ENCODE measurements at regions not wholly inside any gene's neighbourhood (a gene's known extent, or its start where the extent isn't known, plus 50 kb on each side); places are given as distances from the start of the nearest gene placed in this dataset.
A peak's percentile ranks its signal among the peaks of the same experiment; 100 is the strongest.
"Not testable (repeated sequence)": the region's sequence is repeated elsewhere in the genome, so short reads cannot be mapped to it uniquely, and the experiment has no call there.

GRCh38 chr22:16681290-16681689 is 88.7 kb upstream of the CCT8L2 start:
- DNase-seq; H3K4me1 Mint-ChIP-seq; H3K4me3 Mint-ChIP-seq; H3K27ac ChIP-seq (ENCODE audit: low read depth, low read length); H3K36me3 Mint-ChIP-seq (ENCODE audit: low read depth); H3K9ac ChIP-seq (ENCODE audit: extremely low read depth, low read length, poor library complexity, severe bottlenecking); H3K4me1 ChIP-seq (ENCODE audit: control insufficient read depth, insufficient read depth, low read length); H3K36me3 ChIP-seq (ENCODE audit: control insufficient read depth, insufficient read depth, low read length); H3K27me3 Mint-ChIP-seq (ENCODE audit: insufficient read depth); H3K27me3 ChIP-seq (ENCODE audit: control insufficient read depth, insufficient read depth, low read length, poor library complexity, severe bottlenecking); H3K27ac Mint-ChIP-seq: not testable (repeated sequence)
- peaks cover 55% of the 10 kb centered on the region for H3K9me3 Mint-ChIP-seq
- H3K4me3 ChIP-seq (ENCODE audit: low read length) = peak overlapping the region; percentile 35
- no CpG with 5 or more reads among the region's 1 CpG for WGBS, 2 experiments (ENCODE audit: insufficient coverage in 1 of 2, insufficient read length in 1 of 2)
- peaks cover 45% of the 10 kb centered on the region for H3K9me3 ChIP-seq (ENCODE audit: control insufficient read depth, low read length)

- not testable (repeated sequence) for H3K4me1 ChIP-seq (ENCODE audit: control insufficient read depth, insufficient read depth, low read length); H3K27me3 ChIP-seq (ENCODE audit: control insufficient read depth, insufficient read depth, low read length, poor library complexity, severe bottlenecking); H3K36me3 Mint-ChIP-seq (ENCODE audit: low read depth); DNase-seq; H3K27me3 Mint-ChIP-seq (ENCODE audit: insufficient read depth); H3K4me3 ChIP-seq (ENCODE audit: low read length); H3K4me1 Mint-ChIP-seq; H3K27ac Mint-ChIP-seq; H3K9ac ChIP-seq (ENCODE audit: extremely low read depth, low read length, poor library complexity, severe bottlenecking); H3K27ac ChIP-seq (ENCODE audit: low read depth, low read length); H3K36me3 ChIP-seq (ENCODE audit: control insufficient read depth, insufficient read depth, low read length); H3K4me3 Mint-ChIP-seq
- 57% methylated on average over 3 of the region's 4 CpGs; no CpG with 5 or more reads in 1 of the 2 experiments for WGBS, 2 experiments (ENCODE audit: insufficient coverage in 1 of 2, insufficient read length in 1 of 2)
- peaks cover 44% of the 10 kb centered on the region for H3K9me3 ChIP-seq (ENCODE audit: control insufficient read depth, low read length)
- H3K9me3 Mint-ChIP-seq = peaks cover 53% of the 10 kb centered on the region
Observed at GRCh38 chr22:16680209-16680899, 87.7 kb upstream of the CCT8L2 start.

- not testable (repeated sequence) for H3K9ac ChIP-seq (ENCODE audit: extremely low read depth, low read length, poor library complexity, severe bottlenecking); H3K27ac Mint-ChIP-seq; H3K4me3 ChIP-seq (ENCODE audit: low read length); H3K4me3 Mint-ChIP-seq; H3K4me1 Mint-ChIP-seq; H3K4me1 ChIP-seq (ENCODE audit: control insufficient read depth, insufficient read depth, low read length); H3K36me3 Mint-ChIP-seq (ENCODE audit: low read depth); H3K27me3 Mint-ChIP-seq (ENCODE audit: insufficient read depth); DNase-seq; H3K36me3 ChIP-seq (ENCODE audit: control insufficient read depth, insufficient read depth, low read length); H3K27me3 ChIP-seq (ENCODE audit: control insufficient read depth, insufficient read depth, low read length, poor library complexity, severe bottlenecking); H3K27ac ChIP-seq (ENCODE audit: low read depth, low read length)
- peaks cover 44% of the 10 kb centered on the region for H3K9me3 ChIP-seq (ENCODE audit: control insufficient read depth, low read length)
- H3K9me3 Mint-ChIP-seq = peaks cover 54% of the 10 kb centered on the region
- WGBS, 2 experiments (ENCODE audit: insufficient coverage in 1 of 2, insufficient read length in 1 of 2) = 57 to 77% methylated on average over 2 to 3 of the region's 5 CpGs
Observed at GRCh38 chr22:16679191-16679834, 86.7 kb upstream of the CCT8L2 start.

GRCh38 chr22:16673433-16673832 is 80.8 kb upstream of the CCT8L2 start:
- H3K36me3 ChIP-seq (ENCODE audit: control insufficient read depth, insufficient read depth, low read length); H3K27ac Mint-ChIP-seq; H3K4me1 ChIP-seq (ENCODE audit: control insufficient read depth, insufficient read depth, low read length); H3K4me3 Mint-ChIP-seq; H3K4me3 ChIP-seq (ENCODE audit: low read length); H3K4me1 Mint-ChIP-seq; H3K27me3 ChIP-seq (ENCODE audit: control insufficient read depth, insufficient read depth, low read length, poor library complexity, severe bottlenecking); H3K27me3 Mint-ChIP-seq (ENCODE audit: insufficient read depth); H3K27ac ChIP-seq (ENCODE audit: low read depth, low read length); H3K36me3 Mint-ChIP-seq (ENCODE audit: low read depth); DNase-seq; H3K9ac ChIP-seq (ENCODE audit: extremely low read depth, low read length, poor library complexity, severe bottlenecking): not testable (repeated sequence)
- 31 to 54% methylated on average over 3 to 4 of the region's 5 CpGs for WGBS, 2 experiments (ENCODE audit: insufficient coverage in 1 of 2, insufficient read length in 1 of 2)
- peaks cover 64% of the 10 kb centered on the region for H3K9me3 Mint-ChIP-seq
- peaks cover 17% of the 10 kb centered on the region for H3K9me3 ChIP-seq (ENCODE audit: control insufficient read depth, low read length)

- not testable (repeated sequence) for H3K27me3 ChIP-seq (ENCODE audit: control insufficient read depth, insufficient read depth, low read length, poor library complexity, severe bottlenecking); H3K27me3 Mint-ChIP-seq (ENCODE audit: insufficient read depth); H3K27ac Mint-ChIP-seq; H3K27ac ChIP-seq (ENCODE audit: low read depth, low read length); H3K4me3 ChIP-seq (ENCODE audit: low read length); H3K9ac ChIP-seq (ENCODE audit: extremely low read depth, low read length, poor library complexity, severe bottlenecking); H3K4me3 Mint-ChIP-seq; DNase-seq; H3K36me3 Mint-ChIP-seq (ENCODE audit: low read depth); H3K9me3 ChIP-seq (ENCODE audit: control insufficient read depth, low read length); H3K36me3 ChIP-seq (ENCODE audit: control insufficient read depth, insufficient read depth, low read length); H3K4me1 ChIP-seq (ENCODE audit: control insufficient read depth, insufficient read depth, low read length); H3K4me1 Mint-ChIP-seq
- WGBS, 2 experiments (ENCODE audit: insufficient coverage in 1 of 2, insufficient read length in 1 of 2) = 27% methylated on average over 1 of the region's 2 CpGs; no CpG with 5 or more reads in 1 of the 2 experiments
- peaks cover 79% of the 10 kb centered on the region for H3K9me3 Mint-ChIP-seq
Observed at GRCh38 chr22:16665610-16666009, 73.0 kb upstream of the CCT8L2 start.

GRCh38 chr22:16662330-16662729 is 69.7 kb upstream of the CCT8L2 start:
- H3K27me3 ChIP-seq (ENCODE audit: control insufficient read depth, insufficient read depth, low read length, poor library complexity, severe bottlenecking); H3K4me1 ChIP-seq (ENCODE audit: control insufficient read depth, insufficient read depth, low read length); H3K36me3 Mint-ChIP-seq (ENCODE audit: low read depth); H3K9me3 ChIP-seq (ENCODE audit: control insufficient read depth, low read length); H3K27me3 Mint-ChIP-seq (ENCODE audit: insufficient read depth); H3K36me3 ChIP-seq (ENCODE audit: control insufficient read depth, insufficient read depth, low read length); H3K4me3 Mint-ChIP-seq; H3K4me1 Mint-ChIP-seq; DNase-seq; H3K27ac Mint-ChIP-seq; H3K9ac ChIP-seq (ENCODE audit: extremely low read depth, low read length, poor library complexity, severe bottlenecking); H3K27ac ChIP-seq (ENCODE audit: low read depth, low read length); H3K4me3 ChIP-seq (ENCODE audit: low read length): not testable (repeated sequence)
- peaks cover 79% of the 10 kb centered on the region for H3K9me3 Mint-ChIP-seq
- 40 to 70% methylated on average over 1 of the region's 2 CpGs for WGBS, 2 experiments (ENCODE audit: insufficient coverage in 1 of 2, insufficient read length in 1 of 2)

DNA sequence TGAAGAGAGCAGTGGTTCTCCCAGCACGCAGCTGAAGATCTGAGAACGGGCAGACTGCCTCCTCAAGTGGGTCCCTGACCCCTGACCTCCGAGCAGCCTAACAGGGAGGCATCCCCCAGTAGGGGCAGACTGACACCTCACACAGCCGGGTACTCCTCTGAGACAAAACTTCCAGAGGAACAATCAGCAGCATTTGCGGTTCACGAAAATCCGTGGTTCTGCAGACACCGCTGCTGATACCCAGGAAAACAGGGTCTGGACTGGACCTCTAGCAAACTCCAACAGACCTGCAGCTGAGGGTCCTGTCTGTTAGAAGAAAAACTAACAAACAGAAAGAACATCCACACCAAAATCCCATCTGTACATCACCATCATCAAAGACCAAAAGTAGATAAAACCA is 68.4 kb upstream of the CCT8L2 start:
- H3K4me3 Mint-ChIP-seq; H3K27me3 ChIP-seq (ENCODE audit: control insufficient read depth, insufficient read depth, low read length, poor library complexity, severe bottlenecking); H3K27me3 Mint-ChIP-seq (ENCODE audit: insufficient read depth); H3K27ac Mint-ChIP-seq; H3K36me3 Mint-ChIP-seq (ENCODE audit: low read depth); H3K27ac ChIP-seq (ENCODE audit: low read depth, low read length); H3K36me3 ChIP-seq (ENCODE audit: control insufficient read depth, insufficient read depth, low read length); H3K9ac ChIP-seq (ENCODE audit: extremely low read depth, low read length, poor library complexity, severe bottlenecking); H3K4me1 Mint-ChIP-seq; DNase-seq; H3K4me1 ChIP-seq (ENCODE audit: control insufficient read depth, insufficient read depth, low read length); H3K4me3 ChIP-seq (ENCODE audit: low read length): not testable (repeated sequence)
- peaks cover 12% of the 10 kb centered on the region for H3K9me3 ChIP-seq (ENCODE audit: control insufficient read depth, low read length)
- H3K9me3 Mint-ChIP-seq = peaks cover 77% of the 10 kb centered on the region
- WGBS, 2 experiments (ENCODE audit: insufficient coverage in 1 of 2, insufficient read length in 1 of 2) = 75 to 87% methylated on average over 7 to 8 of the region's 8 CpGs

Measured in endodermal cell (in vitro differentiated cells).